Loucy (cell line): ENCODE measurements at regions not wholly inside any gene's neighbourhood (a gene's known extent, or its start where the extent isn't known, plus 50 kb on each side); places are given as distances from the start of the nearest gene placed in this dataset.

ENCODE experiments used
- CTCF ChIP-seq: fragments of 200-600 bp; sonication (generic); conservative IDR thresholded peaks from 2 replicates; pipeline ENCODE4 v1.5.1; 2014; ENCODE audit warnings: mild to moderate bottlenecking, antibody characterized with exemption, low read length
- EZH2phosphoT487 ChIP-seq: fragments of 200-600 bp; IDR thresholded peaks from 2 replicates; pipeline ENCODE4 v1.6.1; 2018; ENCODE audit warnings: antibody characterized with exemption, mild to moderate bottlenecking, moderate library complexity, borderline replicate concordance

- no peak for TF ChIP-seq CTCF
- no peak for TF ChIP-seq EZH2phosphoT487
These were observed 489.6 kb downstream of the MMUT start for GRCh38 chr6:48973491-48973890.
